ENCODE measurements at regions not wholly inside any gene's neighbourhood (a gene's known extent, or its start where the extent isn't known, plus 50 kb on each side); places are given as distances from the start of the nearest gene placed in this dataset.

DNA sequence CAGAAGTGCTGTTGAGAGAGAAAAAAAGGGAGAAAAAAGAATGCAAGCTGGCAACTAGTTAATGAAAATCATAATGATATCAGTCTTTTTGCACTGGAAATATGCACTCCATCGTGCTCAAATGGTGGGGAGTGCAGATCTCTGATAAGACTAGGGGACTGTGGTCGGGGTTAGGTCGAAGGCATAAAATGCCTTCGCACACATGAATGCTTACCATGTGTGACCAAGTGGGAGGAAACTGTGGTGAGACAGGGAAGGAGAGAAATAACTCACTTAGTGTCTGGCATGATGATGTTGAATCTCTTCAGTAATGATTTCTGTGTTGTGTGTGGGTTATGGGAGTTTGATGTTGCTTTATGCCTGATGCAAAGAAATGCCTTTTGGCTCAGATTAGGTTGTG is 358.9 kb downstream of the FBXO8 start:
- DNase-seq (ENCODE audit: low read depth), result no peak

DNA sequence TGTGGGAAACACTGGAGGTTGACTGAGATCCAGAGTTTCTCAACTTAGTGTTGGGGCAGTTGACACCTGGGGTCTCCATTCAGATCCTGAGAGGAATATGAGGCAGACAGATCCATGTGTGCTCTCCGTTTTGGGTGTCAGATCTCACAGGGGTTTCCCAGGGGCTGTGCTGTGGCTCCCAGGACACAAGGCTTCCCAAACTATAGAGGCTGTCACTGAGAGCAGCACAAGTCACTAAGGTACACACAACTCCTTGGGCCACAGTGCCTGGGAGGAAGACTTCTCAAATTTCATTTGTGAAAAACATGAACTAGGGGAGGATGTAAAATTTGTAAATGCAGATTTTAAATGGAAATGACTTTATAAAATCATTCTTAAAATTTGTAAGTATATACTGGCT is 363.6 kb downstream of the FBXO8 start:
- no peak for DNase-seq (ENCODE audit: low read depth)

DNA sequence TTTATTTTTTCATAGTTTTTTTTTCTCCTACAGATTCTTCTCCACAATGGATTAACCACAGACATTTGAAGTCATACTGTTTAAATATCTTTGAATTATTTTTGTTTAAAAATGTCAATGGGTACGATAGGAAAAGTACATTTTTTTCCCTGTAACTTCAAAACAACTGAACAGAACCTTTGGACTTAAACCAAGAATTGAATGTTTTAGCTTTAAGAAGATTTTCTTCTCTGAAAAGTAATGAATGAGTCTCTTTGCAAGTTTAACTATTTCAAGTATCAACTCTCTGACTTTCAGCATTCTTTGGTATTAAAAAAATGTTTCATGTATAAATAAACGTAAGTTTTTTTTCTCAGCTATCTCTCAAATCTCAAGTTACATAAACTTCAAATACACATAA is 364.3 kb downstream of the FBXO8 start:
- no peak for DNase-seq (ENCODE audit: low read depth)

DNA sequence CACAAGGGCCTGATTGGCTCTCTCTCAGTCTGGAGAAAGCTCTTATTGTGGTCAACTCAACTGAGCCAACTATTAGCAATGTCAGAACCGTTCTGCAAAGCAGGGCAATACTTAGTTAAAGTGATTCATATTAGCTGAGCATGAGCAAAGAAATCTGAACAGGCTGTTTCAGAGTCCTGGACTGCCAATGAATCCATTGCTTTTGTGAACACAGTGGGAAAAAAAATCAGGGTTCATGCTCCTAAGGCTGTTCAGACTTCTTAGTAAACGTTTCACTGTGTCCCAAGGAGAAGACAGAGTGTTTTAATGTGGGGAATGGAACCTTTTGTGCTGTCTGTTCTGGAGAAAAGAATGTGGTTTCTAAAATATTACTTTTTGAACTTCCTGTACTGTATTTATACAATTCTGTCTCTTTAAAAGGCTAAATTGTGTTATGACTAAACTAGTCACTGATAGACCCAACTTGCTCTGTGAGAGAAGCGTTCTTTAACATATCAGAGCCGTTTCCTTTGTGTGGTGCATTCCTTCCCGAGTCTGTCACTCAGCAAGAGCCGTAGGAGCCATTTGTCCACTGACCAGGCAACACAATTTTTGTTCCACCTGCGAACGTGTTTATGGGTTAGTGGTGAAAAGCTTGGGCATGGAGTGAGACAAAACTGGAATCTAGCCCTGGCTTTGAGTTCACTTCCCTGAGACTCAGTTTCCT is 366.1 kb downstream of the FBXO8 start:
- no peak for DNase-seq (ENCODE audit: low read depth)

DNA sequence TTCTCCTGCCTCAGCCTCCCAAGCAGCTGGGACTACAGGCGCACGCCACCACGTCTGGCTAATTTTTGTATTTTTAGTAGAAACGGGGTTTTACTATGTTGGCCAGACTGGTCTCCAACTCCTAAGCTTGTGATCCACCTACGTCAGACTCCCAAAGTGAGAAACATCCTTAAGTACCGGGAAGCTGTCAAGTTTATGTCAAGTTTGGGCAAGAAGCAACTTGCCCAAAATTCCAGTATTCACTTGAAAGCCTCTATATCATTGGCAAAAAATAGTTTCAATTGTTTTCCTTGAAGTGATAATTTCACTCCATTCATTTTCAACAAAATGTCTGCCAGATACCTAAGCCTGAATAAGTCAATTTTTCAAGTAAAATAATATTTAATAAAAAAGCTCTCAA is 370.0 kb downstream of the FBXO8 start:
- no peak for DNase-seq (ENCODE audit: low read depth)

DNA sequence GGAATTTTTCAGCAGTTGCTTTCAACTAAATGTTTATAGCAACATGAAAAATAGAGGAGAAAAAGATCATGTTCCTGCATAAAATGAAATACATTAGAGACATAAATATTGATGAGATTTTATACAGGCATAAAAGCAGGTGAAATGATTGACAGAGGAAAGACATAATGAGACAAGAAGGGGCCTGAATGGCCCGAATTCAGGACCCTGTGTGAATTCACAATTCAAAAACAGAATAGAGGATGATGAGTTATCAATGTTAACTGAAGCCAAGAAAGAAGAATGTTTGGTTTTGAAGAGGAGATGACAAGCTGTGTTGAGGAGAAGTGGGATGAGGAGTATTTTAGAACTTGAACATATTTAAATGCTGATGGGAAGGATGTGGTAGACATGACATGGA is 371.1 kb downstream of the FBXO8 start:
- no peak for DNase-seq (ENCODE audit: low read depth)

DNA sequence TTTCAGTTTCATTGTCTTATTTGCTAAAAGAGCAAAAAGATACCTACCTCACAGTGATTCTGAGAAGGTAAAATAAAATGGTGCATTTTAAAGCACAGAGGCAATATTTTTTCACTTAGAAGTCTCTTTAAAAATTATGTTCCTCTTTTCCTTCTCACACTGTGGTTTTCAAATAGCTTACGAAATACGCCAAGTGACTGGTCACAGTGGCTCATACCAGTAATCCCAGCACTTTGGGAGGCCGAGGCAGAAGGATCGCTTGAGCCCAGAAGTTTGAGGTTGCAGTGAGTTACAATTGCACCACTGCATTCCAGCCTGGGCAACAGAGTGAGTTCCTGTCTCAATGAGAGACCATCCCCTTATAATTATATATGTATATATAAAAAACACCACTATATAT is 372.6 kb downstream of the FBXO8 start:
- DNase-seq (ENCODE audit: low read depth), result no peak

DNA sequence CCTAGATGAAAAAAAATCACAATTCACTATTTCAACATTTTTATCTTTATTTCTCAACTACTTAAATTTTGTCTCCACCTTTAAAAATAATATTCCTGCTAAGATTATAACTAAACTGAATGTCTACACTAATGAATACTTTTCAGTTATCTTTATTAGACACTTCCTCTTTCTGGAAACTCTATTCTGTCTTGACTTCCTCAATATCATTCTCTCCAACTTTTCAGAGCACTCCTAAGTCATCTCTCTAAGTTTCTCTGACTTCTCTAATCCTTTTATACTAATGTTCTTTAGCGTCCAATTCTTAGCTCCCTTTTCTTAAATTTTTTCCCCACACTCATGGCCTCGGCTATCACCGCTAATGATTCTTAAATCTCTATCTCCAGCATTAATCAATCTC is 374.2 kb downstream of the FBXO8 start:
- no peak for DNase-seq (ENCODE audit: low read depth)

DNA sequence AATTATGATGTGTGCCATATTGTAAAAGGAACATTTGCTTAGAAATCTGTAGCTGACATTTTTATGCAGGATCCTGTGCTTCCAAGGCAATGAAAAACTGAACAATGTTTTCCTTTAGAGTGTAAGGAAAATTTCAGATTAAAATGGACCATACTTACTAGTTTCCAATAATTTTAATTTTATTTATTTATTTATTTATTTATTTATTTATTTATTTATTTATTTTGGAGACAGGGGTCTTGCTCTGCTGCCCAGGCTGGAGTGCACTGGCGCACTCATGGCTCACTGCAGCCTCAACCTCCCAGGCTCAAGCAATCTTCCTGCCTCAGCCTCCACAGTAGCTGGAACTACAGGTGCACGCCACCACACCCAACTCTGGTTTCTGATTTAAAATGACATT is 369.8 kb upstream of the HAND2 start:
- DNase-seq (ENCODE audit: low read depth), result no peak

DNA sequence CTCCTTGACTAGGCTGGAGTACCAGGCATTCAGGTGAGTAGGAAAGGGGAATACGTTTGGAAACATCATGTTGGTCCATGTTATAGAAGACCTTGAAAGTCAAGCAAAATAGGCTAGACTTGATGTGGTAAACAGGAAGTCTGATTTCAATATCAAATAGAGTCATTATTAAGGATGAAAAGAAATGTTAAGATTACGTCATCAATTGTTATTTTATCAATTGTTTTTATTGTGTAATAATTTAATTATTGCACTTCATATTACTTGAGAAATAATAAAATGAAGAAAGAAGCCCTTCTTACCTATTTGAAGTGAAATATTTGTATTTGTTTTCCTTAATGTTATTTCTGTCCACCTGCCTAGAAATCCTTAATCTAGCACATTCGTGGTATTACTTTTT is 361.0 kb upstream of the HAND2 start:
- no peak for DNase-seq (ENCODE audit: low read depth)

DNA sequence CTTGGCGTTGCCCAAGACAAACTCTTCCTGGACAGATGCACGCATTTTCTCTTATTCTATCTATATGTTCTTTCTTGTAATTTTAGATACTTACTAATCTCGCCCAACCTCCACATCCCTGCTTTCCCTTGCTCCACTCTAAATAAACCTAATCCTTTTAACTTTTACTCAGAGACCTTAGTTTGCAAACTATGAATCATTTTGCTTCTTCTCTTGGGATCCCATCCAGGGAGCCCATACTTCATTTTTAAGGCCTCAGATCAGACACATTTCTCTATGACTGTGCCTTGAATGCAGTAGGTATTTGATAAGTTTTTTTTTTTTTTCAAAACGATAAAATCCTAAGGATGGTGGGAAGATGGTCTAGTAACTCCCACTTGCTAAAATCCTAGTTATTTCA is 353.8 kb upstream of the HAND2 start:
- peak; percentile 11 for DNase-seq (ENCODE audit: low read depth)

DNA sequence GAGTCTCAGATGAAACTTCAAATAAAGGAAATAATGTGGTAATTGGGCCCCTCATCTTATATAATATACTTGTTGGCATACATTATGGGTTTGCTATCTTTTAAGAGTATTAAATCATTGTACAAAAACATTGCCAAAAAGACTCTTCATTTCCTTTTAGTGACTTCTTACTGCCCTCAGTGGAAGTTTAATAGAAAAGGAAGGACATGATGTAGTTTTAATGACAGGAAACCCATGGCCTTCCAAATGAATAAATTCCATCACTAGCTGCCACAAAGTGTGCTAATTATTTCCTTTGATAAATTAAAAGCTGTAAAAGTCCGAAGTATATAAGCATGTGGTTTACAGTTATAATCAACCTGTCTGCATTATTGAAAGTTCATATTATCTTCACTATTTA is 350.9 kb upstream of the HAND2 start:
- DNase-seq (ENCODE audit: low read depth), result no peak

DNA sequence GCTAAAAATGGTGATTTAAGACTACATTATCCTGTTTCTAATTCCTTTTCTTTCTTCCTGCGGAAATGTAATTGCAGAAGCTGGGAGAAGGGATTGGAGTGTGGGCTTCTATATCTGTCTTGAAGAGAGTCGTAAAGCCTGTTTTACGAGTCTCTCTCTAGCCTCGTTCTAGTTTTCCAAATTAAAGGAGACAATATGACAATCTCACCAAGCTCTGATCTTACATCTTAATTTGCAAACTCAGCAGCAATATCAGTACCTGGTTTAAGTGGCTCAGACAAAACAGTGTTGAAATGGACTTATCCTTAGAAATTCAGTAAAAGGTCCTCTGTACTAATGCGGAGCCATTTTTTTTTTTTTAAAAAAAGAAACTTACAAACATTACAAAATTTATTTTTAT is 349.5 kb upstream of the HAND2 start:
- DNase-seq (ENCODE audit: low read depth), result no peak

DNA sequence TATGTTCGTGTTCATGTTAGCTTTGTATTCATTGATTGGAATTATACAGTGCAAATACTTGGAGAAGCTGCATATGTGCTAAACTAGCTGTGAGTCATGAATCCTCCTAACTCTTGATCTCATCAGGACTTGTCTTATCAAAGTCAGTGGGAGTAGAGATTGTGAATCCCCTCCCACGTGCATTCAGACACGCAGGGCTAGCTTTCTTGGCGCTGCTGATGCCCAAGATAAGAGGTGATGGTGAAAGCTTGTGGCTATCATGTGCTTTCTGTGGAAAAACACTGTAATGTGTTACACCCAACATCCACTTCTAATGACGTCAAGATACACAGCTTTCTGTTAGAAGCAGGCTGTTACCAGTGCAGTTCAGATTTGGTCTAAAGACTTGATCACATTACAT is 348.7 kb upstream of the HAND2 start:
- DNase-seq (ENCODE audit: low read depth), result no peak

DNA sequence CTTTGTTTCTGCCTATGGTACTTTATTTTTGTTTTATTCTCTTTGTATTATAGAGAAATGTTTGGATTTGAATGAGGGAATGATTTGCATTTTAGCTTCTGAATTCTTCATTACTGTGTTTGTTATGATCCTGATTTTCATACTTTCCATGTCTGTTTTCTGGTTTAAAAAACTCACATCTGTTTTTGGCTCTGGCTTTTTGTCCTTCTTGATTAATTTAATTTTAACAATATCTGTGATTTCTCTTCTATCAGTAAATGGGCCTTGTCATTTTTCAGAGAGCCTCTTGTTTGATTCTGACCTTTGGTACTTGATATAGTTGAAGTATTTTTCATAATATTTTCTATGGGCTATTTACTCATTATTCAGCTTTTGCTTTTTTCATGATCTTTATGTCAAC is 341.6 kb upstream of the HAND2 start:
- DNase-seq (ENCODE audit: low read depth), result no peak

DNA sequence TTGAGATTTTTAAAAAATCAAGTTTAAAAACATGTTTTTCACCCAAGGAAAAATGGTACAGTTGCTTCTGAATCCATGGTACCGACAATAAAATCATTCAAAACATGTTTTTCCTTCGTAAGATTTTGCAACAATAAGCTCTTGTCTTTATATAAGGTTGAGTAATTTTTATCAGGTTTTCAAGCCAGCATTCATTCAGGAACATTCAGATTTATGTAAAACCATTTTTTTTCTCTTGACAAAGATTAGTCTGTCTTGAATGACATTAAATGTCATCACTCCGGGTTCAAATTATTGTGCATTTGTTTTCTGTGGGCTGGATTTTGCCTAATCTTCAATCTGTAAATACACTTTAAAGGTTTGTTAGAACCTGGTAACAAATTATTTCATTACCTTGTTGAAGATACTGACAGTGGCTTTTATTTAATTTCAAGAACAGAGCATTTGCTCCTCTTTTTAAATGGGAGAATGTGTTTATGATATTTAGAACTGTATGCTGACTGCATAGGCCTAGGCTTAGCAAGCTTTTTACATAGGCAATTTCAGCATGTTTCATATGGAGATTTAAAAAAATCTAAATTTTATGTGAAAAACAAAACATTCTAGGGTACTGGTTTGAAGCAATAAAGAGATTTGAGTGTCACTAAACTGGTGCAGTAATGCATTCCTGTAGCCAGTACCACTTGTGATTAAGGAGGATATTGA is 336.4 kb upstream of the HAND2 start:
- no peak for DNase-seq (ENCODE audit: low read depth)

DNA sequence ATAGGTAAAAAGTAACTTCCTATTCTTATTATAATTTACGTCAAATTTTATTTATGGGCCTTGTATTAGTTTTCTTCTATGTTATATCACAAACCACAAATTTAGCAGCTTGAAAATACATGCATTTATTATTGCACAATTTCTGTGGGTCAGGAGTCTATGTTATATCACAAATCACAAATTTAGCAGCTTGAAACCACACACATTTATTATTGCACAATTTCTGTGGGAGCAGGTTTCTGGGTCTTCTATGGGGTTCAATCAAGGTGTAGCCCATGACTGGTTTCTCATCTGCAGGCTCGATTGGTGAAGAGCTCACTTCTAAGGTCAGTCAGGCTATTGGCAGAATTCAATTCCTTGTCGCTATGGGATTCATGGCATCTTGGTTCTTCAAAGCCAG is 332.7 kb upstream of the HAND2 start:
- DNase-seq (ENCODE audit: low read depth), result no peak

DNA sequence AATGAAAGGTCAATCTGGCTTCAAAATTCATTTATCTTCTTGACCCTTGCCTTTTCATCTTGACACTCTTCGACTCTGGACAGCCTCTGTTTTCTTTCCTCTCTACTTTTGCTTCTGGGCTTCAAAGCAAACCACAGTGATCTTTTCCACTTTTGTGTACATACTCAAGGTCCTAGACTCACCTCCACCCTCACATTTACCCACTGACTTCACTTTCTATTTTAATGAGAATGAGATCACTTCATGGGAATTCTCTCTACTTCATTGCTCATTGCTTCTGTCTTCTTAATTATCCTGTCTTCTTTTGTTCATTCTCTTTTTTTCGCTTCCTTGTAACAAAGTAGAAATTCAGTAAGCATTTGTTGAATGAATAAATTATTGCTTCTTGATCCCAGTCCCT is 330.1 kb upstream of the HAND2 start:
- DNase-seq (ENCODE audit: low read depth), result no peak

DNA sequence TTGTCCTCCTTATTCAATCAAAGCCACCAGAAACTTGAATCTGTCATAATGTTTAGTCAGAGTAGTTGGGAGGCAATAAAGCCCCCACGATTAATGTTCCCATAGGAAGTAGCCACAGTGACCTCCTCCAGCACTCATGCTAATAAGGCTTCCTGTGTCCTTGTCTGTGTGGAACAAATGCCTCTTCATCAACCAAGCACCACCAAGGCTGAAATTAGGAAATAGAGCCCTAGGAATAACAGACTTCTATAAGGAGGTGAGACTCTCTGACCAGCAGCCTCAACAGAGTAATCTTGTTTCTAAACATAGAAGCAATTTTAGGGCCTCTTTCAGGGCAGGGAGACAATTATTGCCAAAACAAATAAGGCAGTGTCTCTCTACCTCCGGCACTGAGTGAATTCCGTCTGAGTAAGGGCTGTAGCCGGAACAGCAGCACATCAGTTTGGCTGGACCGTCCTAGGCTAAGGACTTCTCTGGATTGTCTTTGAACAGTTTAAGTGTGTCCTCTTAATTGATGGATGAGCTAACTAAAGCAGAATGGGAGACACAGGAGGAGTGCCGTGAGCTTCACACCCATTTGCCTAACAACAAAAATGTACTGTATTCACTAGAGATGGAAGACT is 329.2 kb upstream of the HAND2 start:
- DNase-seq (ENCODE audit: low read depth), result no peak

DNA sequence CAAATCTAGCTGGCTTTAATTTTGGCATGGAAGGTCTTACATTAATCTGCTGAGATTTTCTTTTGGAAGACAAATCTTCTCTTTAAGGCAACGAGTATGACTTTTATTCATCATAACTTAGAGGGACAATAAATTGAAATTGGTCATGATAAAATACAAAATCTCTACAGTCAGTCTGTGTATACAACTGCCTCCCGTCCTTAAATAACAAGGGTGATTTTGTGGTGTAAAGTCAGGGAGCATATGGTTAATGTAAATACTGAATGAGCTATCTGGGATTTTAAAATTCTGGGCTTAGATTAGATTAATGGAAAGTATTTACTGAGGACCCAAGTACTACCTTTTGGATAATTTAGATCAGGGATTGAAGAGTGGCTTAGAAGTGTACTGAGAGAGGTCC is 328.4 kb upstream of the HAND2 start:
- DNase-seq (ENCODE audit: low read depth), result no peak

DNA sequence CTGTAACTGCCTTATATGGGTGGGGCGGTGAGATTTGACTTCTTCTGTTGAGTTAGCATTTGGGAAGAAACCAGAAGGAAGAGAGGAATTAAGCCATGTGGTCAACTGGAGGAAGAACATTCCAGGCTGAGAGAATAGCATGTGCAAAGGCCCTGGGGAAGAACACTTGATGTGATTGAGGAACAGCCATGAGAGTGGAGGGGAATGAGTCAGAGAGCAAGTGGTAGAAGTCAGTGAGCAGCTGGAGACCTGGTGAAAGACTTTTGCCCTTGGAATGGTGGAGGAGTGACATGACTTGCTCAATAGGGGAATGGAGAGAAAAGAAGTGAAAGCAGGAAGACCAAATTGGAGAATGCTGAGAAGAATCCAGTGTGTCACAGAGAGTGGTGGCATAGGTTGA is 327.8 kb upstream of the HAND2 start:
- no peak for DNase-seq (ENCODE audit: low read depth)

DNA sequence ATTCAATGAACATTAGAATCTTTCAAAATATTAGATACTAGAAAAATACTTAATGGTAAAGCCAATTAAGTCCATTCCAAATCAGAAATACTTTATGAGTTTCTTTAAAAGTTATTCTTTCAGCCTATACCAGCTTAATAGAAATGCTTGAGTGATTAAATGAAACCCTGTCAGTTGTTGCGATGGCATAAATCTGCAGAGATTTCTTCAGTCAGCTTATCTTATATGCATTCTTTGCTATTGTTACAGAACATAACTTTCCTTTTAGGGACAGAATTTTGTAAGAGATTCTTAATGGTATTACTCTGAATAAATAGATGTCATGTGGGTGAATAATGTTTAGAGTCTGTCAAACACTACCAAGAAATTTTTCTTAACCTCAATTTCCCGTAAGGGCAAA is 325.0 kb upstream of the HAND2 start:
- no peak for DNase-seq (ENCODE audit: low read depth)

DNA sequence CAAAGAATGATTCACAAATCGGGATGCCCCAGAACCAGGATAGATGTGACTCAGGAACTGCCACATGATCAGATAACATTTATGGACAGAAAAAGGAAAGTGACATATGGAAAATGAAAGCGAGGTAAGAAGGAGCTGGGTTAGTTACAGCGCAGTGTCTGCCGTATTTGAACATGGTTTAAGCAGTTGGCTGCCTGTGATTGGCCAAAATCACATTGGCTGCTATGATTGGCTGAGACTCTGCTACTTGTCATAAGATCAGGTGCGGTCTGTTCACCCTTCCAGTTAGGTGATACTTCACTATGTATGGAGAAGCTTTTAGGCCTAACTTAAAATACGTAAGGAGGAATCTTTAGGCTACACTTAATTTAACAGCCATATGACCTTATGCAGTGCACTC is 322.7 kb upstream of the HAND2 start:
- DNase-seq (ENCODE audit: low read depth), result no peak

DNA sequence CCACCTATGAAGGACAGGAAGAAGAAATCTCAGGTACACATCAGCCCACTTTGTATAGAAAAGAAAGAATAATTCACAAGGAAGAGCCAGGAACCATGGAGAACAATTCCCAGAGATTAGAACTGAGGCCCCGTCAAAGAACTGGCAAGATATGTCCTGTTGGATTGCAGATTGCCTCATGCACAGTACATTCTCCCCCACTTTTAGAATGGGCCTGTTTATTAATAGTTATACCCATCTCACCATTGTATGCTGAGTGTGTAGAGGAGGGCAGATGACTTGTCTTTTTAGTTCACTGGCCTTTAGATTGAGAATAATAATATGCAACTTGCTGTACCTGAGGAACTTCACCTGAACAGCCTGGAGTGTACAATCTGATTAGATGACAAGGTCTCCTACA is 315.6 kb upstream of the HAND2 start:
- no peak for DNase-seq (ENCODE audit: low read depth)

All from GM04503 (cell line).